ENCODE measurements at regions not wholly inside any gene's neighbourhood (a gene's known extent, or its start where the extent isn't known, plus 50 kb on each side); places are given as distances from the start of the nearest gene placed in this dataset.

- H3K4me3 ChIP-seq, result no peak overlapping the region
- no peak overlapping the region for H3K9ac ChIP-seq
- TF ChIP-seq EZH2 (IDR thresholded peaks at IDR 0.05; ENCODE audit: insufficient read depth, poor library complexity, severe bottlenecking) (no peak), EZH2phosphoT487 (IDR thresholded peaks at IDR 0.05; ENCODE audit: insufficient read depth, low read depth) (no peak)
- no peaks in the 10 kb centered on the region for H3F3A ChIP-seq (ENCODE audit: insufficient read depth)
- no peaks in the 10 kb centered on the region for H3K9me2 ChIP-seq (ENCODE audit: insufficient read depth)
- DNase-seq, result no peak
- H3K27me3 ChIP-seq (replicated peaks; ENCODE audit: insufficient read depth), result no peaks in the 10 kb centered on the region
- 64 to 70% methylated on average over 3 of the region's 3 CpGs for WGBS, 2 experiments (ENCODE audit: low coverage in 1 of 2, low lambda C conversion rate in 2 of 2, missing lambda C conversion rate in 2 of 2)
- no peaks in the 10 kb centered on the region for H3K36me3 ChIP-seq (ENCODE audit: low read depth)
- no peaks in the 10 kb centered on the region for H3K79me2 ChIP-seq (ENCODE audit: insufficient read depth)
- H4K20me1 ChIP-seq (ENCODE audit: insufficient read depth), result no peaks in the 10 kb centered on the region
- H2AFZ ChIP-seq, result no peak overlapping the region
- no peaks in the 10 kb centered on the region for H3K9me3 ChIP-seq (ENCODE audit: low read depth)
- H3K4me1 ChIP-seq (ENCODE audit: insufficient read depth), result peaks cover 13% of the 10 kb centered on the region; the same call in 1 of the 2 replicates
- H3K4me2 ChIP-seq (ENCODE audit: unreplicated experiment), result no peak overlapping the region
- no peak overlapping the region for H3K27ac ChIP-seq
- in situ Hi-C loops (cut with MboI), result no loop called here
Measured at GRCh38 chr13:105921711-105922110, 613.8 kb downstream of the EFNB2 start.

- H3K36me3 ChIP-seq (ENCODE audit: low read depth), result no peaks in the 10 kb centered on the region
- no peak for TF ChIP-seq EZH2phosphoT487 (IDR thresholded peaks at IDR 0.05; ENCODE audit: insufficient read depth, low read depth)
- TF ChIP-seq EZH2 (IDR thresholded peaks at IDR 0.05; ENCODE audit: insufficient read depth, poor library complexity, severe bottlenecking), result no peak
- no peaks in the 10 kb centered on the region for H3K79me2 ChIP-seq (ENCODE audit: insufficient read depth)
- in situ Hi-C loops (cut with MboI), result no loop called here
- H3K9me2 ChIP-seq (ENCODE audit: insufficient read depth), result no peaks in the 10 kb centered on the region
- WGBS, 2 experiments (ENCODE audit: low coverage in 1 of 2, low lambda C conversion rate in 2 of 2, missing lambda C conversion rate in 2 of 2), result 2 to 4% methylated on average over 4 of the region's 4 CpGs
- H3F3A ChIP-seq (ENCODE audit: insufficient read depth), result 0 out of 2 replicates have a peak, but pooled peaks cover 2% of the 10 kb centered on the region
- H3K4me2 ChIP-seq (ENCODE audit: unreplicated experiment), result no peak overlapping the region
- H3K9ac ChIP-seq, result no peak overlapping the region
- H3K27ac ChIP-seq, result 0 out of 2 replicates have a peak overlapping the region, but pooled peaks have one; percentile 7
- no peak overlapping the region for H2AFZ ChIP-seq
- peaks cover 13% of the 10 kb centered on the region; the same call in 1 of the 2 replicates for H3K4me1 ChIP-seq (ENCODE audit: insufficient read depth)
- H3K4me3 ChIP-seq, result no peak overlapping the region
- no peaks in the 10 kb centered on the region for H3K27me3 ChIP-seq (replicated peaks; ENCODE audit: insufficient read depth)
- H4K20me1 ChIP-seq (ENCODE audit: insufficient read depth), result no peaks in the 10 kb centered on the region
- H3K9me3 ChIP-seq (ENCODE audit: low read depth), result no peaks in the 10 kb centered on the region
- DNase-seq, result peak; percentile 72
Measured at GRCh38 chr13:105920370-105920769, 615.1 kb downstream of the EFNB2 start.

GRCh38 chr13:105918842-105919741 lies 616.4 kb downstream of the EFNB2 start:
- no peak overlapping the region for H3K4me2 ChIP-seq (ENCODE audit: unreplicated experiment)
- H3K4me1 ChIP-seq (ENCODE audit: insufficient read depth), result peaks cover 18% of the 10 kb centered on the region
- TF ChIP-seq EZH2phosphoT487 (IDR thresholded peaks at IDR 0.05; ENCODE audit: insufficient read depth, low read depth) (no peak), EZH2 (IDR thresholded peaks at IDR 0.05; ENCODE audit: insufficient read depth, poor library complexity, severe bottlenecking) (no peak)
- no peaks in the 10 kb centered on the region for H3K79me2 ChIP-seq (ENCODE audit: insufficient read depth)
- no peaks in the 10 kb centered on the region for H3K9me3 ChIP-seq (ENCODE audit: low read depth)
- H3K4me3 ChIP-seq, result no peak overlapping the region
- in situ Hi-C loops (cut with MboI), result no loop called here
- H3K9ac ChIP-seq, result no peak overlapping the region
- H4K20me1 ChIP-seq (ENCODE audit: insufficient read depth), result no peaks in the 10 kb centered on the region
- H3K9me2 ChIP-seq (ENCODE audit: insufficient read depth), result no peaks in the 10 kb centered on the region
- H3F3A ChIP-seq (ENCODE audit: insufficient read depth), result 0 out of 2 replicates have a peak, but pooled peaks cover 5% of the 10 kb centered on the region
- H3K27ac ChIP-seq, result no peak overlapping the region
- H3K36me3 ChIP-seq (ENCODE audit: low read depth), result no peaks in the 10 kb centered on the region
- no peak overlapping the region for H2AFZ ChIP-seq
- peak; percentile 51 for DNase-seq
- 70 to 75% methylated on average over 16 of the region's 16 CpGs for WGBS, 2 experiments (ENCODE audit: low coverage in 1 of 2, low lambda C conversion rate in 2 of 2, missing lambda C conversion rate in 2 of 2)
- H3K27me3 ChIP-seq (replicated peaks; ENCODE audit: insufficient read depth), result no peaks in the 10 kb centered on the region

GRCh38 chr13:105915146-105915850 lies 620.2 kb downstream of the EFNB2 start:
- 0 out of 2 replicates have a peak overlapping the region, but pooled peaks have one; percentile 11 for H3K4me3 ChIP-seq
- 0 out of 2 replicates have a peak, but pooled peaks cover 5% of the 10 kb centered on the region for H3F3A ChIP-seq (ENCODE audit: insufficient read depth)
- H3K4me2 ChIP-seq (ENCODE audit: unreplicated experiment), result no peak overlapping the region
- no peaks in the 10 kb centered on the region for H3K9me3 ChIP-seq (ENCODE audit: low read depth)
- no peaks in the 10 kb centered on the region for H4K20me1 ChIP-seq (ENCODE audit: insufficient read depth)
- TF ChIP-seq EZH2phosphoT487 (IDR thresholded peaks at IDR 0.05; ENCODE audit: insufficient read depth, low read depth) (no peak), EZH2 (IDR thresholded peaks at IDR 0.05; ENCODE audit: insufficient read depth, poor library complexity, severe bottlenecking) (no peak)
- H3K27ac ChIP-seq, result peak overlapping the region; percentile 7; the same call in 1 of the 2 replicates
- in situ Hi-C loops (cut with MboI), result no loop called here
- H3K36me3 ChIP-seq (ENCODE audit: low read depth), result no peaks in the 10 kb centered on the region
- peaks cover 12% of the 10 kb centered on the region for H3K4me1 ChIP-seq (ENCODE audit: insufficient read depth)
- H3K27me3 ChIP-seq (replicated peaks; ENCODE audit: insufficient read depth), result no peaks in the 10 kb centered on the region
- H3K79me2 ChIP-seq (ENCODE audit: insufficient read depth), result no peaks in the 10 kb centered on the region
- H3K9me2 ChIP-seq (ENCODE audit: insufficient read depth), result no peaks in the 10 kb centered on the region
- DNase-seq, result no peak
- 39 to 40% methylated on average over 10 of the region's 10 CpGs for WGBS, 2 experiments (ENCODE audit: low coverage in 1 of 2, low lambda C conversion rate in 2 of 2, missing lambda C conversion rate in 2 of 2)
- H2AFZ ChIP-seq, result peak overlapping the region; percentile 45
- H3K9ac ChIP-seq, result no peak overlapping the region
